GM18907 (cell line): ENCODE measurements at regions not wholly inside any gene's neighbourhood (a gene's known extent, or its start where the extent isn't known, plus 50 kb on each side); places are given as distances from the start of the nearest gene placed in this dataset.
"Not testable (repeated sequence)": the region's sequence is repeated elsewhere in the genome, so short reads cannot be mapped to it uniquely, and the experiment has no call there.

Experiments
- ATAC-seq: cut with Tn5 transposase; IDR thresholded peaks from one replicate; pipeline ENCODE4 v1.9.1; 2021; ENCODE audit warnings: mild to moderate bottlenecking, moderate library complexity; ENCODE audit not compliant: unreplicated experiment

DNA sequence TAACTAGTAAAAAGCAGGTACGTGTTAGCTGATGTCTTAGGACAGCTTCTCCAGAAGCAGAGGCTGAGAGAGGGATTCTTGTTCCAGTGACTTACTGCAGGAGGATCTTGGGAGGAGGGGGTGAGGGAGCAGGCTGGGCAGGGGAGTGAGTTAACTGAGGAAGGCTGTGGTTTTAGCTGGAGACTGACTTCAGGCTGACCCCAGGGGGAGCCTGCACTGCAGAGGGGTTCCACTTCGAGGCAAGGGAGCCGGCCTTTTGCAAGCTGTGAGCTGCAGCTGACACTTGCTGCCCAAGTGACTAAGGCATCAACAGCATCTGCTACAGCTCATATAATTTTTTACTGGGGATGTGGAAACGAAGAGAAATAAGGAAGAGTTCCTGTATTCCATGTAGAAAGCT lies 50.4 kb upstream of the SOD1 start:
- ATAC-seq = no peak

DNA sequence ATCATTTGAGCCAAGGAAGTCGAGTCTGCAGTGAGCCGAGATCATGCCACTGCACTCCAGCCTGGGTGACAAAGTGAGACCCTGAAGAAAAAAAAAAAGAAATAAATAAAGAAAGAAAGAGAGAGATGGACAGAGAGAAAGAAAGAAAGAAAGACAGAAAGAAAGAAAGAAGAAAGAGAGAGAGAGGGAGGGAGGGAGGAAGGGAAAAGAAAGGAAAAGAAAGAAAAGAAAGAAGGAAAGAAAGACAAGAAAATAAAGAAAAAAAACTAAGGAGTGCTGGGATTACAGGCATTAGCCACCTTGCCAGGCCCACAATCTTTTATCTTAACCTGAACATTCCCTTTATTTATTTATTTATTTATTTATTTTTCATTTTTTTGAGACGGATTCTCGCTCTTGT lies 51.7 kb upstream of the SOD1 start:
- no peak for ATAC-seq

GRCh38 chr21:31606081-31606874 lies 53.2 kb upstream of the SOD1 start:
- no peak for ATAC-seq

- ATAC-seq = peak; percentile 67
Measured at GRCh38 chr21:31604591-31605190, 54.8 kb upstream of the SOD1 start.

DNA sequence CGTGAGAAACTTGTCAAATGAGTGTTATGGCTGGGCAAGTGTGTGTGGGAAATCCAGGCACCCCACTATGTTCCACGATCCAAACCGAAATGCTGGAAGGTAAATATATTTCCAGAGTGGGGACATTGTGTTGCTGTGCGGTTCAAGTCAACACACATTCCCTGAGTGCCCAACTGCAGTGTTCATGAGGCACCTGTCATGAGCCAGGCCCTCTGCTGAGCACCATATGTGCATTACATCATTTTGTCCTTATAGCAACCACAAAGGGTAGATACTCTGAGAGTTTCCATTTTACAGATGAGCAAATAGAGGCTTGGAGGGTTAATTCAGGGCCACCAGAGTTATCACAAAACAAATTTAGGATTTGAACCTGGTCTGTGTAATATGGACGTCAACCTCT lies 59.9 kb upstream of the SOD1 start:
- ATAC-seq = no peak

DNA sequence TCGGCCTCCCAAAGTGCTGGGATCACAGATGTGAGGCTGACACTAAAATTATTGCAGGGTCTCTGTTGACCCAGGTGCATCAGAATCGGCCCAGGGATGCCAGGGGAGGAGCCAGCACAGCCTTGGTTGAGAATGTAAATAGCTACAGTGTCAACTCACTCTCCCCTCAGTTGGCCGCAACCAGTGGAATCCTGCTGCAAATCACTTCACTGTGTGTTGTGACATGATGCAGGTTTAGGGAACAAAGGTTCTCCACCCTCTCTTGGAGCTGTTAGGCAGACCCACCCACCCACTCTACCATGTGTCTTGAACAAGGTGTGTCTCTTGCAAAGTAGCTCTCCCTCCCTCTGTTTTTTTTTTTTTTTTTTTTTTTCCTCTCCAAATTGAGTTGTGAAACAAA lies 60.5 kb upstream of the SOD1 start:
- no peak for ATAC-seq

- no peak for ATAC-seq
Measured at GRCh38 chr21:31597683-31598082, 61.8 kb upstream of the SOD1 start.

GRCh38 chr21:31596055-31596454 lies 63.4 kb upstream of the SOD1 start:
- no peak for ATAC-seq

GRCh38 chr21:31594726-31595125 lies 64.8 kb upstream of the SOD1 start:
- ATAC-seq = no peak

- ATAC-seq = no peak
Measured at GRCh38 chr21:31594279-31594678, 65.2 kb upstream of the SOD1 start.

DNA sequence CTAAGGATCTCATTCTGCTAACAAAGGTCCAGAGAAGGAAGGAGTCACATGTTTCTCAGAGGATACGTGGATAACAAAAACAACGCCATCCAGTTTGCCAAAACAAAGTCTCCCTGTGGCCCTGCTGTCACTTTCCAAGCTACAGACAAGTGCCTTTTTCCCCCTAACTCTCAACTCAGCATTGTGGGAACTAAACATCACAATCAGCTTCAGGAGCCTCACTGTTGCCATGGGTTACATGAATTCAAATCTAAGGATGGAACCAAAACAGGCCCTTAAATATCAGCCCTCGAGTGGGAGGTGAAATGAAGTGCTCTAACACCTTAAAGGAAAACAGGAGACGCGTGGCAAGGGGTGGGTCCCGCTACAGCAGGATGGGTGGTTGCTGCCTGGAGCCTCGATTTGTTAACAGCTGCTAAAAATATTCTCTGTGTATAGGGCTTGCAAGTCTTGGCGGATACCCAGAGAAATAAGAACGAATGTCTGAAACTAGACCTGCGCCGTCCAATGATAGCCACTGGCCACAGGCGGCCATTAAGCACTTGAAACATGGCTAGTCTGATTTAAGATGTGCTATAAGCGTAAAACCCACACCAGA lies 66.4 kb upstream of the SOD1 start:
- ATAC-seq = no peak

DNA sequence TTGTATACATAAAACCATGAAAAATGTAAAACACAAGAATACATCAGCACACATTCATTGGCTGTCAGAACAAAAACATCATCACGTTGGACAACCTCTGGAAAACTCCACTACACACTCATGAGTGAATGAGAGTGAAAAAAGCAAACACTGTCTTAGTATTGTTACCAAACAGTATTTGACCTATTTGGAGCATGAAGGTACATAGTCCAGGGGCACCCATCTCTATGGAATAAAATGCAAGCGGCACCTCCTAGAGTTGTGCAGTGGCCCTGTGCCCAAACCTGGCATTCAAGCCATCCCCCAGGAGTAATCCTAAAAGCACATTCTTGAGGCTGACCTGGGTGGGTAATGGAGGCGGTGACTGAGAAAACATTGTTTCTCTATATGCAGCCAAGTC lies 67.0 kb upstream of the SOD1 start:
- no peak for ATAC-seq

- no peak for ATAC-seq
Measured at GRCh38 chr21:31589820-31590219, 69.7 kb upstream of the SOD1 start.

GRCh38 chr21:31586118-31586517 lies 73.4 kb upstream of the SOD1 start:
- no peak for ATAC-seq

DNA sequence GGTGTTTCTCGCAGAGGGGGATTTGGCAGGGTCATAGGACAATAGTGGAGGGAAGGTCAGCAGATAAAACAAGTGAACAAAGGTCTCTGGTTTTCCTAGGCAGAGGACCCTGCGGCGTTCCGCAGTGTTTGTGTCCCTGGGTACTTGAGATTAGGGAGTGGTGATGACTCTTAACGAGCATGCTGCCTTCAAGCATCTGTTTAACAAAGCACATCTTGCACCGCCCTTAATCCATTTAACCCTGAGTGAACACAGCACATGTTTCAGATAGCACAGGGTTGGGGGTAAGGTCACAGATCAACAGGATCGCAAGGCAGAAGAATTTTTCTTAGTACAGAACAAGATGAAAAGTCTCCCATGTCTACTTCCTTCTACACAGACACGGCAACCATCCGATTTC lies 75.6 kb upstream of the SOD1 start:
- ATAC-seq = not testable (repeated sequence)

DNA sequence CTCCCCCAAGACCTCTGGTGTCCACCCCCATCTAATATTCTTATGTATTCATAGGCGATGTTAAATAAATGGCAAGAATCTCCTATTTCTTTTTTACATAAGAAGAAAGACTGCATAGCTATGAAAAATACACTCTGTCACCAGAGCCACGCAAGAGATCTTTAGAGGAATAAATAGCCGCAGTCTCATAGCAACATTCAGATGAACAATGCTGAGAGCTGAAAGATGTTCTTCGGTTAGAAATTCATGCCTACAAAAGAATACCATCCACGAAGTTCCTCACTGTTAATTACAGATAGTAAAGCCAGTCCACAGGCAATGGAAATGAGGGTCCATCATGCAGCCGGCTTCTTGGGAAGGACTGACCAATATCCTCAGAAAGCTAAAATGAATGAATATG lies 76.0 kb upstream of the SOD1 start:
- ATAC-seq = no peak

DNA sequence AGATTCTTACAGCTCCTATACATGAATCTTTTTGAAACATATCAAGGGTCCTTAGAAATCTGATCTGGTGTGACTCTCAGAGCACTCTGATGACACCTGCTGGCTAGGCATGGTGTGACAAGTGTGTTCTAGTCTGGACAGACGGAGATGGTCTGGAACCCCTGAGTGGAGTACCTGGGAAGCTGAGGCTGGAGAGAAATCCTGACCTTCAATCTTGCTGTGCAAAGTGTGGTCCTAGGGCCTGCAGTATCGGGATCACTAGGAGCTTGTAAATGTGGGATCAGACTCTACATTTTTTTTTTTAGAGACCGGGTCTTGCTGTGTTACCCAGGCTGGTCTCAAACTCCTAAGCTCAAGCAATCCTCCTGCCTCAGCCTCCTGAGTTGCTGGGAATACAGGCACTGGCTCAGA lies 78.6 kb upstream of the SOD1 start:
- peak; percentile 77 for ATAC-seq

DNA sequence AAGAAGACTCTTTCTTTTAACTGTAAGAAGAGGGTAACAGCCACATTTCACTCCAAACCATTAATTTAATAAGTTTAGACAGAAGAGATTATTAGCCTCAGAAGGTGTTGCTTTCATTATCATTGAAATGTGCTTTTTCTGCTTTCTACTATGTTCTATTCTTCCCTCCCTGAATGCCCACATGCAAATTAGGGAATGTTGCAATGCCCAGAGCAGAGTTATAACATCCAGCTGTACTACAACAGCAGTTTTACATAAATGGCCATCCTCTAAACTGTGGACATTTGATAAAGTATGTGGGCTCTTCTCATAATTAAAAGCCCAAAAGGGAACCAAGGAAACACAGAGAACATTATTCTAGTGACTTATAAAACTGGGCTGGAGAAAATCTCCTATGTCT lies 82.2 kb upstream of the SOD1 start:
- no peak for ATAC-seq

DNA sequence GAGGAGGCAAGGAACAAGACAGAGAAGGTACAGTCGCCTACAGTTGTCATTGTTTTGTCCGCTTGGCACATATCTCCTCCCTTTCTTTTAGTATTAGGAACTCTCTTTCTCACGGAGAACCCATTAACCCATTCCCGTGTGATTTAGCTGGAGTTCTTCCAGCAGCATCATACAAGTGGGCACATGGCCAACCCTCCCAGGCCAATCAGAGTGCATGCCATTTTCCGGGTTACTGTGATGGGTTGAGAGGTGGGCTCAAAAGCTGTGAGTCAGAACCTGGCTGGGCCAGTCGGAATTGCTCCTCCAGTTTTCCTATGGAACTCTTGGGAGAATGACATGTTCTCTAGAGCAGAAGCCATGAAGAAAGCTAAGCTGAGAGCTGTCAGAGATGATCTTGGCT lies 83.1 kb upstream of the SOD1 start:
- no peak for ATAC-seq

GRCh38 chr21:31573217-31573616 lies 86.3 kb upstream of the SOD1 start:
- ATAC-seq = no peak

- ATAC-seq = no peak
Measured at GRCh38 chr21:31571879-31572278, 87.6 kb upstream of the SOD1 start.

DNA sequence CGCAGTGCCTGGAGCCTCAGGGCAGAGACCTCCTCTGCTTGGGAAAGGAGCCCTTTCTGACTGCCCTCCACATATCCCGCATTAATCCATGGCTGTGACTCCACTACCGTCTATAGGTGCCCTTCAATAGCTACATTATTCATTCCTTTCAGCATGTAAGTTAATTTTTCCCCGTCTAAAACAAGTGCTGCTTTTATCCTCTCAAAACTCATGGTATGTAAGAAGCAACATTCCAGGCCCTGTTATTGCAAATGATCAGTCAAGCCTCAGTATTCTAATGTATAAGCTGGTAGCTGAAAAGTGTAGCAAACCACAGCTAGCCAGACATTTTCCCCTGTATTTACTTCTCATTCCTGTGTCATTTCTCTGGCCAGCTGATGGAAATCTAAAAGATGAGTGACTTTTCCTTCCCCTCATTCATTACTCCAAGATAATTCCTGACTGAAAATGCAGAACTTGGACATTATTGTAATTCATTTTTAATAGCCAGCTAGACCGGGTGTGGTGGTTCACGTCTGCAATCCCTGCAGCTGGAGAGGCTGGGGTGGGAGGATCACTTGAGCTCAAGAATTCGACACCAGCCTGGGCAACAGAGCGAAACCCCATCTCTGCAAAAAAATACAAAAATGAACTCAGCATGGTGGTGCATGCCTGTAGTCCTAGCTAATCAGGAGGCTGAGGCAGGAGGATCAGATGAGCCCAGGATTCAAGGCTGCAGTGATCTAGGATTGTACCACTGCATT lies 88.5 kb upstream of the SOD1 start:
- no peak for ATAC-seq
